ENCODE measurements at regions not wholly inside any gene's neighbourhood (a gene's known extent, or its start where the extent isn't known, plus 50 kb on each side); places are given as distances from the start of the nearest gene placed in this dataset.
"Not testable (repeated sequence)": the region's sequence is repeated elsewhere in the genome, so short reads cannot be mapped to it uniquely, and the experiment has no call there.

DNA sequence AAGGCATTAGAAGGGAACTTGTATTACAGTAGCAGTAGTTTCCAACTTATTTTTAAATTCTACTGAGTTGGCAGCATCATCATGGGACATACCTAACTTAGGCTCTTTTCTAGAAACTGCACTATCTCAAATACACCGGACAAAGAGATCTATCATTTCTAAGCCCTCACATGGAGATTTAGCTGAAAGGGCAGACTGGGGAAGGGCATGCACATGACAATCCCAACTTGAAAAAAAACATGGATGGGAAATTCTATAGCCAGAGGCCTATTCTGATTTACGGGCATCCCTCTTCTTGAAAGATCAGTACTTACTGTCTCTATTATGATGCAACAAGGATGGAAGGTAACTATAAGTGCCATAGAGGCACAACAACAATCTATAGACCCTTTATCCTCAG lies 1328.6 kb downstream of the UQCRFS1 start:
- no peak for DNase-seq (ENCODE audit: low read depth)

DNA sequence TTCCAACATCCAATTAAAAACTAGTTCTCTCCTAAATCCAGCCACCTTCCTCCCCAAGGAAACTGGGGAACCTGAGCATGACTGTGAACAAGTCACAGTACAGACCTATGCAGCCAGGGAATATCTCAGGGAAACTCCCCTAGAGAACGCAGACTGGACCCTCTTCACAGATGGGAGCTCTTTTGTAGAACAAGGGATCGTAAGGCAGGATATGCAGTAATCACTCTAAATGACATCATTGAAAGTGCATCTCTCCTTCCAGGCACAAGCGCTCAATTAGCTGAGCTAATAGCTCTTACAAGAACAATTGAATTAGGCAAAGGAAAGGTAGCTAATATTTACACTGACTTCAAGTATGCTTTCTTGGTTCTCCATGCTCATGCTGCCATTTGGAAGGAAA lies 1331.7 kb downstream of the UQCRFS1 start:
- DNase-seq (ENCODE audit: low read depth), result no peak

DNA sequence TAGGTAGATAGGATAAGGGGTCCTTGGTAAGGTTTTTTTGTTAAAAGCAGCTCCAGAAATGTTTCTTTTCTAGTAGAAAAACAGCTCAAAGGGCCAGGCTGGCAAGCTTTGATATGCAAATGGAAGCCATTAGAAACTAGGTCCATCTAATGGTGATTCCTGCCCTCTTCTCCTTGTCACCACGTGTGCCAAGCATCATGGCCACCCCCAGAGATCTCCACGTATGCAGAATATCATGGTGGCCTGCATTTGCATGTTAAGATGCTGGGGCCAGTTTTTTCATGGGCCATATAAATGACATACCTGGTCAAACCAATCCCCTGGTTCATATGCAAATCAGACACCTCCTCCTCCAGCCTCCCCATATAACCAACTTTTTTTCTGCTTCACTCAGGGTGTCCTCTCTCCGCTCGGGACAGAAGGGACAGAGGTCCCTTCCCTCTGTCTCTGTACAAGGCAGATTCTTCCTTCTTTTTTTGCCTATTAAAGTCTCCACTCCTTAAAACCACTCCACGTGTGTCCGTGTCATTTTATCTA lies 1335.9 kb downstream of the UQCRFS1 start:
- DNase-seq (ENCODE audit: low read depth), result no peak

DNA sequence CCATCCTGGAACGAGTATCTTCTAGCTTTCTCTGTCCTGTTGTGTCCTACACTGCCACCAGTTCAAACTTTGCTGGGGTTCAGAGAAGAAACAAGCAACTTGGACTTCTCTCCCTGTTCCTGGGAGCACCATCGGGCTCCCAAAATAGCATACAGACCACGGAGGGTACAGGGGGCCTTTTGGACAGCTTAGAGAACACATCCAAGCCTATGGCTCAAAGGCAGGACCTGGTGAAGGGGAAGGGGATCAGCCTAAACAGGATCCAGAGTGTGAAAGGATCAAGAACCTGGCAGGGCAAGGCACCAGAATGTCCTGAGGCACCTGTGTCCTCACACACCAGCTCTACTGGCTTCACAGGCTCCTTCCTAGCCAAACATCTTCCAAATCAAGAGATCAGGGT lies 1336.5 kb downstream of the UQCRFS1 start:
- no peak for DNase-seq (ENCODE audit: low read depth)

DNA sequence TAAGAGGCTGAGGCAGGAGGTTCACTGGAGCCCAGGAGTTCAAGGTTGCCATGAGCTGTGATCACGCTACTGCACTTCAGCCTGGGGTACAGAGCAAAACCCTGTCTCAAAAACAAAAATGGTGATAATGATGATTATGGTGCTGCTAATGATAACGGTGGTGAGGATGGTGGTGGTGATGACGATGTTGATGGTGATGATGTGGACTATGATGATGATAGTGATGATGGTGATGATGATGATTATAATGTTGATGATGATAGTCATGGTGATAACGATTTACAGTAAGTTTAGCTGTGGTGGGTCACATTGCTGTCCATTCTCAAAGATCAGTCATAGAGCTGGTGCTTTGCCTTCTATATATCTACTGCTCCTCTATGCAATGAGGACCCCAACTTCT lies 1340.6 kb downstream of the UQCRFS1 start:
- DNase-seq (ENCODE audit: low read depth), result no peak

DNA sequence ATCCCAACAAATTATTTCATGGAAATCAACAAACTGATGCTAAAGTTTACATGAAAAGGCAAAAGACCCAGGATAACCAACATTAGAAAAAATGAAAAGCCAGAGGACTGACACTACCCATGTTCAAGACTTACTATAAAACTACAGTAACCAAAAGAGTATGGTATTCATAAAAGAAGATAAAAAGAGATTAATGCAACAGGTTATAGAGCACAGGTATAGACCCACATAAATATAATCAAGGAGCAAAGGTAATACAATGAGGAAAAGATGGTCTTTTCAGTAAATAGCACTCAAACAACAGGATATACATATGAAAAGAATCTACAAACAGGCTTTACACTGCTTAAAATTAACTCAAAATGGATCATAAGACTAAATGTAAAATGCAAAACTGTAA lies 1342.7 kb downstream of the UQCRFS1 start:
- DNase-seq (ENCODE audit: low read depth), result no peak

DNA sequence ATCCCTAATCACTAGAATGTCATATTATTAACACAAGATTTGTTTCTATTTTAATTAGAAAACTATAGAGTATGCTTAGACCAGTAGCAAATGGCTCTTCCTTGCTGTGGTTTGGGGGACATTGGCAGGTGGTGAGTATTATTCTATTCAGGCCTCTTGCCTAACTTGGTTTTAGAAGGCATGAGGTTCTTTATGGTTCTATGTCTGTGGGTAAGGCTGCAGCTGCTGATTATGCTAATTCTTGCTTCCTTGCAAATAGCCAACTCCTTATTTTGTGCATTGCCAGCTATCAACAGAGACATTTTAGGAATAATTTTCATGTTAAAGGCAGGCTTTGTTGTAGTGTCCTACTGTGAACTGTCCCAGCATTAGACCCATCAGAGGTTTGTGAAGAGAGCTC lies 1344.9 kb downstream of the UQCRFS1 start:
- no peak for DNase-seq (ENCODE audit: low read depth)

DNA sequence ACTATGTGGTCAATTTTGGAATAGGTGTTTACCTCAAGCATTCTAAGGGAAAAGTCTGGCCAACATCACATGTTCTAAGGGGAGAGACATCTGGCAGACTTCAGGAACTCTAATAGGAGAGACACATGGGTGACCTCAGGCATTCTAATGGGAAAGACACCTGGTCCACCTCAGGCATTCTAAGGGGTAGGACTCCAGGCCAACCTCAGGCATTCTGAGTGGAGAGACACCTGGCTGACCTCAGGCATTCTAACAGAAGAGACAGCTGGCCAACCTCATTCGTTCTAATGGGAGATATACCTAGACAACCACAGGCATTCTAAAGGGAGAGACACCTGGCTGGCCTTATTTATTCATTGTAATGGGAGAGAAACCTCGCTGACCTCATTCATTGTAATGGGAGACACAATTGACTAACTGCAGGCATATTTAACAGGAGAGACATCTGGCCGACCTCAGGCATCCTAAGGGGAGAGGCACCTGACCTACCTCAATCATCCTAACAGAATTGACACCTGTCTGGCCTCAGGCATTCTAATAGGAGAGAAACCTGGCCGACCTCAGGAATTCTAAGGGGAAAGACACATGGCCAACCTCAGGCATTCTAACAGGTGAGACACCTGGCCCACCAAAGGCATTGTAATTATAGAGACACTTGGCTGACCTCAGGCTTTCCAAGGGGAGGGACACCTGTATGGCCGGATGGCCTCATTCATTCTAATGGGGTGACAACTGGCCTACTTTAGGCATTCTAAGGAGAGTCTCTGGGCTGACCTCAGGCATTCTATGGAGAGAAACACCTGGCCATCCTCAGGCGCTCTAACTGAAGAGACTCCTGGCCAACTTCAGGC lies 1346.8 kb downstream of the UQCRFS1 start:
- DNase-seq (ENCODE audit: low read depth), result no peak

DNA sequence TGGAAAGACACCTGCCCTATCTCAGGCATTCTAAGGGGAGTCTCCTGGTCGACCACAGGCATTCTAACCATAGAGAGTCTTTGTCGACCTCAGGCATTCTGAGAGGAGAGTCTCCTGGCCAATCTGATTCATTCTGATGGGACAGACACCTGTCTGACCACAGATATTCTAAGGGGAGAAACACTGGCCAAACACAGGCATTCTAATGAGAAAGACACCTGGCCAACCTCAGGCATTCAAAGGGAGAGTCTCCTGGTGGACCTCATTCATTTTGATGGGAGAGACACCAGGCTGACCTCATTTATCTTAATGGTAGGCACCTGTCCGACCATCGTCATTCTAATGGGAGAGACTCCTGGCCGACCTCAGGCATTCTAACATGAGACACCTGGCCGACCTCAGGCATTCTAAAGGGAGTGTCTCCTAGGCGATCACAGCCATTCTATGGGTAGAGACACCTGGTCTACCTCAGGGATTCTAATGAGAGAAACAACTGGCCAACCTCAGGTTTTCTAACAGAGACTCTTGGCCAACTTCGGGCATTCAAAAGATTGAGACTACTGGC lies 1351.5 kb downstream of the UQCRFS1 start:
- no peak for DNase-seq (ENCODE audit: low read depth)

DNA sequence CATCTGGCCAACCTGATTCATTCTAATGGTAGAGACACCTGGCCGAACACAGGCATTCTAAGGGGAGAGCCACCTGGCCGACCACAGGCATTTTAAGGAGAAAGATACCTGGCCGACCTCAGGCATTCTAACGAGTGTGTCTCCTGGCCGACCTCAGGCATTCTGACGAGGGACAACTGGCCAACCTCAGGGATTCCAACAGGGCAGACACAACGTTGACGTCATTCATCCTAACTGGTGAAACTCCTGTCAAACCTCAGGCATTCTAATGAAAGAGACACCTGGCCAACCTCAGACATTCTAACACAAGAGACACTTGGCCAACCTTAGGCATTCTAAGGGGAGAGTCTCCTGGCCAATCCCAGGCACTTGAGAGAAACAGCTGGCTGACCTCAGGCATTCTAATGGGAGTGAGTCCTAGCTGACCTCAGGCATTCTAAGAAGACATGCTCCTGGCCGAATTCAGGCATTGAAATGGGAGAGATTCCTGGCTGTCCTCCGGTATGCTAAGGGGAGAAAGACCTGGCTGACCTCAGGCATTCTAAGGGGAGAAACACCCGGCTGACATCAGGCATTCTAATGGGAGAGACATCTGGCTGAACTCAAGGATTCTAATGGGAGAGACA lies 1352.5 kb downstream of the UQCRFS1 start:
- DNase-seq (ENCODE audit: low read depth), result no peak

DNA sequence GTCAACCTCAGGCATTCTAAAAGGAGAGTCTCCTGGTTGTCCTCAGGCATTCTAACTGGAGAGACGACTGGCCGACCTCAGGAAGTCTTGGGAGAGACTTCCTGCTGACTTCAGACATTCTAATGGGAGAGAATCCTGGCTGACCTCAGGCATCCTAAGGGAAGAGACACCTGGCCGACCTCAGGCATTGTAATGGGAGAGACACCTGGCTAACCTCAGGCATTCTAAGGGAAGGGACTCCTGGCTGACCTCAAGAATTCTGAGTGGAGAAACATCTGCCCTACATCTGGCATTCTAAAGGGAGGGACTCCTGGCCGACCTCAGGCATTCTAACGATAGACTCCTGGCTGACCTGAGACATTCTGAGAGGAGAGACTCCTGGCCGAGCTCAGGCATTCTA lies 1353.3 kb downstream of the UQCRFS1 start:
- no peak for DNase-seq (ENCODE audit: low read depth)

DNA sequence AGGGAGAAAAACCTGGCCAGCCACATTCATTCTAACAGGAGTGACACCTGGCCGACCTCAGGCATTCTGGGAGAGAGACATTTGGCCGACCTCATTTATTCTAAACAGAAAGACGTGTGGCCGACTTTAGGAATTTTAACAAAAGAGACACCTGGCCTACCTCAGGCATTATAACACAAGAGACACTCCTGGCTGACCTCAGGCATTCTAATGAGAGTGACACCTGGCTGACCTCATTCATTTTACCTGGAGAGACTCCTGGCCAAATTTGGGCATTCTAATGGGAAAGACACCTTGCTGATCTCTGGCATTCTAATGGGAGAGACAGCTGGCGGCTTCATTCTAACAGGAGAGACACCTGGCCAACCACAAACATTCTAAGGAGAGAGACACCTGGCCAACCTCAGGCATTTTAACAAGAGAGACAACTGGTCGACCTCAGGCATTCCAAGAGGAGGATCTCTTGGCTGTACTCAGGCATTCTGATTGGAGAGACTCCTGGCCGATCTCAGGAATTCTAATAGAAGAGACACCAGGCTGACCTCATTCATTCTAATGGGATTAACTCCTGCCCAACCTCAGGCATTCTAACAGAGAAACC lies 1353.9 kb downstream of the UQCRFS1 start:
- no peak for DNase-seq (ENCODE audit: low read depth)

DNA sequence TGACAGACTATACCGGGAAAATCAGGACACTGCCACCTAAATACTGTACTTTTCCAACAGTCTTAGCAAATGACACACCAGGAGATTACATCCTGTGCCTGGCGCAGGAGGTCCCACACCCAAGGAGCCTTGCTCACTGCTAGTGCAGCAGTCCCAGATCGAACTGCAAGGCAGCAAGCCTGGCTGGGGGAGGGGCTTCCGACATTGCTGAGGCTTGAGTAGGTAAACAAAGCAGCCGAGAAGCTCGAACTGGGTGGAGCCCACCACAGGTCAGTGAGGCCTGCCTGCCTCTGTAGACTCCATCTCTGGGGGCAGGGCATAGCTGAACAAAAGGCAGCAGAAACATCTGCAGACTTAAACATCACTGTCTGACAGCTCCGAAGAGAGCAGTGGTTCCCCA lies 1360.0 kb downstream of the UQCRFS1 start:
- DNase-seq (ENCODE audit: low read depth), result not testable (repeated sequence)

DNA sequence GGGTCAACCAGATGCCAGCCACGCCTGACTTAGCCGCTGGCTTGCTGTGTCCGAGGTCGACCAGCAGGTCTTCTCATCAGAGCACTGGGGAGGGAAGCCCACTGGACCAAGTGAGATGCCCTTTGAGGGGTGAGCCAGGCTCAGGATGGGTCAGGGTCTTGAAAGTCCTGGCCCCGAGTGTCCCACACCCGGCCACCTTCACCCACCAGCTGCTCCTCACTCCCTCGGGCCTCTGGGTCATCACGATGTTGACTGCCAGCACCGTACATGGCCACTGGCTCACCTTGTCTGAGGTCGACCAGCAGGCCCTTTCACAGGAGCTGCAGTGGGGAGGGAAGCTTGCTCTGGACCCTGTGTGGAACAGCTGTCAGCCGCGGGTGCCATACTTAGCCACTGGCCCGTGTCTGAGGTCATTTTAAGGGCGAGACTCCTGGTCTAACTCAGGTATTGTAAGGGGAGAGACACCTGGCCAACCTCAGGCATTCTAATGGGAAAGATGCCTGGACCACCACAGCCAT lies 1361.3 kb downstream of the UQCRFS1 start:
- DNase-seq (ENCODE audit: low read depth), result no peak

DNA sequence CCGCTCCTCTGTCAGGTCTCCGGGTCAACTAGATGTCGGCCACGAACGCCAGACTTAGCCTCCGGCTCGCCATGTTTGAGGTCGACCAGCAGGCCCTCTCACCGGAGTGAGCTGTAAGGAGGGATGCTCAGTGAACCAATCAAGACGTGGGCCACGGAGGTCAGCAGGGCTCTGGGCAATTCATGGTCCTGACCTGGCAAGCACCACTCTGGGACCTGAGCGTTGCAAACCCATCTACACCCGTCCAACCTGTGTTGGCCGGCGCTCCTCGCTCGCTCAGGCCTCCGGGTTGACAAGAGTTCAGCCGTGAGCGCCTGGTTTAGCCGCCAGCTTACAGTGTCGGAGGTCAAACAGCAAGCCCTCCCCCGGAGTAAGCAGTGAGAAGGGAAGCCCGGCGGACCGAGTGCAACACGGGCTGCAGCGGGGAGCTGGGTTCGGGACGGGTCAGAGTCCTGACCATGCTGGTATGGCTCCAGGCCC lies 1361.9 kb downstream of the UQCRFS1 start:
- no peak for DNase-seq (ENCODE audit: low read depth)

DNA sequence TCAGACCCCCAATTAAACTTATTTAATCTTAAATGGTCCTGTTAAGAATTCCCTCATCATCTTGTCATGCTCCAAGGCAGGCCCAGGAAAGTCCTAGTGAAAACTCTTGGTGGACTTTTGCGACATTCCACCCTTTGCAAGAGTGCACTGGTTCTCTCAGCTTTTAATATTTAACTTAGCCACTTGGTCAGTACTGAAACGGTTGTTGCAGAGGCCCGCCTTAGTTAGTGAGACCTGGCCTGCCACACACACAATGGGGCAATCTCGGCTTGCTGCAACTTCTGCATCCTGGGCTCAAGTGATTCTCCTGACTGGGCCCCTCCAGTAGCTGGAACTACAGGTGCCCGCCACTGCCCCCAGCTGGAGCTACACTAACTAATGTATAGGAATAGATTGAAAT lies 1366.0 kb downstream of the UQCRFS1 start:
- DNase-seq (ENCODE audit: low read depth), result no peak

DNA sequence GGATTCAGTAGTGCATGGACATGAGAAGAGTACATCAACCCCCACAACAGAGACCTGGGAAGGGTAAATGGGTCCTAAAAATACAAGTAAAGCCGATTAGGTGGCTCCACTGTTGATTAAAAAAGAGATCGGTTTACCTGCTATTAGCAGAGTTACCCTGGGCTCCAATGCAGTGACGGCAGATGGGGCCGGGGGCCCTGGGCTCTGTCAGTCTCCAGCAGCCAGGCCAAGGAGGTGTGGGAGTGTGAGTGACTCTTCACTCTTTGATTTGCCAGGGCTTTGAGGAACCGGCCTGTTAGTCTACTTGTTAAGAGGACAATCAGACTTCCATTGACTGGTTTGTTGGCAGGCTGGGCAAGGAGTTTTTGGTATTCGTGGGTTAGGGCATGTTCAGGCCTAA lies 1368.7 kb downstream of the UQCRFS1 start:
- DNase-seq (ENCODE audit: low read depth), result no peak

DNA sequence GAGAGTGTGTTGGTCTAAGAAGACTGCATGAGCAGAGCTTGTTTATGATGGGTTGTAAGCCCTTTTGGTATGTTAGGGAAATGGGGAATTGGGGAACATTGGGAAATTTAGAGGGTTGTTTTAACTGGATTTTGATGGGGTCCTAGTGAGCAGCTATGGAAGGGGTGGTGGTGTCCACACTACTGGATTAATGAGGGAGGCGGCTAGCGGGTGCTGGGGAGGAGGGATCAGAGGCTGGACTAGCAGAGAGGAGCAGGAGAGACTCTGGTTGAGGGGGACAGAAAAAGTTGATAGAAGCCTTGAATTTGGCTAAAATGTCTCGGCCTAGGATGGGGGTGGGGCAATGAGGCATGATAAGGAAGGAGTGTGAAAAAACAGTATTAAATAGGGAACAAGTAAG lies 1369.1 kb downstream of the UQCRFS1 start:
- no peak for DNase-seq (ENCODE audit: low read depth)

DNA sequence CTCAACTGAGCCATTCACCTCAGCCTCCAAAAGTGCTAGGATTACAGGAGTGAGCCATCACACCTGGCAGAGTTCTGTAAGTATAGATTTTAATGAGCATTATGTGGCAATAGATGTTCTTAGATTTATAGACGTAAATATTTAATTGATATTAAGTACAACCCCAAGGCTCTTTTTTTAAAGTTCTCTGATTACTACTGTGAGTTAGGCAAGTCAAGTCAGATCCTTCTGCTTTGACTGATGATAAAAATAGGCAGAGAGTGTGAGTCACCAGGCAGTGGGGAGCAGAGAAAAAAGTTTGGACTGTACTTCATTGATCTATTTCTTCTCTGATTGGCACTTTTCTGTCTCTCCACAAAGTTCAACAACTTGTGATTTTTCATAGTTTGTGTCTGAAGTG lies 1379.9 kb downstream of the UQCRFS1 start:
- no peak for DNase-seq (ENCODE audit: low read depth)

DNA sequence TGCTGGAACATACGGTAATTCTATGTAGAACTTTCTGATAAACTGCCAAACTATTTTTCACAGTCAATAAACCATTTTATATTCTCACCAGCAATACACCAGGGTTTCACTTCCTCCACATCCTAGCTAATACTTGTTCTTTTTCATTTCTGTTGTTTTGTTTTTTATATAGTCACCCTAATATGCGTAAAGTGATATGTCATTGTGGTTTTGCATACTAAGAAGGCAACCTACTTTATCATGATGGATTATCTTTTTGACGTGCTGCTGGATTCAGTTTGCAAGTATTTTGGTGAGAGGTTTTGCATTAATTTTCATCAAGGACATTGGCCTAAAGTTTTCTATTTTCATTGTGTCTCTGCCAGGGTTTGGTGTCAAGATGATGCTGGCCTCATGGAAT lies 1384.1 kb downstream of the UQCRFS1 start:
- DNase-seq (ENCODE audit: low read depth), result no peak

DNA sequence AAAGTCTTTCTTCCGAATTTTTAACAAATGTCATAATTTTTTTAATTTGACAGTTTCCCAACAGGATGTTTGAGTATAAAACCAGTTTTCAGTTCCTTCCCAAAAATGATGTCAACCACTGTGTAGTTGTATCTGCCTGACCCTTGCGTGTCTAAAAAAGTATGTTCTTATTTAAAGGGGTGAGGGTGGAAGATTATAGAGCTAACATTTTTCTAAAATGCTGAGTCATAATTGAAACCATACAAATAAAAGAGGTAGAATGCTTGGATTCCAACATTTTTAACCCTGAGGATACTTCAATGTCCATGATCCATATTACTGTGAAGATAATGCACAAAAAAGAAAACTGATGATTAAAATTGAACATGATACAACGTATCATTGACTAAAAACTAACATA lies 1388.8 kb downstream of the UQCRFS1 start:
- DNase-seq (ENCODE audit: low read depth), result no peak

DNA sequence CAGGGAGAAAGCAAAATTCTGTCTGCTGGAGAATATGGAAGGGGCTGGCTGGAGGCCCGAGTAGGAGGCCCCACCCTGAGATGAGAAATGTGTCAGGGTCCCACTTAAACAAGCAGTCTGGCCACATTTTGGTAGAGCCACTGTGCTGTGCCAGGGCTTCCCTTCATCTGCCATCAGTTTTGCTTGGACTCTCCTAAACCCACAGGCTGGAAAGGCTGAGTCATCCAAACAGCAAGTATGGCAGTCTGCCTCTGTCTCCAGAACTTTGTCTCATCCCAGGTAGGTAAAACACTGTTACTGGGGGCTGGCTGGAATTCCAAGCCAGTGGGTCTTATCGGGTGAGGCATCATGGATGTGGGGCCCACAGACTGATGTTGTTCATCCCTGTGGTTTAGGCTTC lies 1390.6 kb downstream of the UQCRFS1 start:
- DNase-seq (ENCODE audit: low read depth), result no peak

All from activated T-helper 9 cell treated with anti-CD3 and anti-CD28 coated beads, Interleukin-2, amount 50 U/mL, for 16 hours (primary cell).